ENCODE measurements at regions not wholly inside any gene's neighbourhood (a gene's known extent, or its start where the extent isn't known, plus 50 kb on each side); places are given as distances from the start of the nearest gene placed in this dataset.

DNA sequence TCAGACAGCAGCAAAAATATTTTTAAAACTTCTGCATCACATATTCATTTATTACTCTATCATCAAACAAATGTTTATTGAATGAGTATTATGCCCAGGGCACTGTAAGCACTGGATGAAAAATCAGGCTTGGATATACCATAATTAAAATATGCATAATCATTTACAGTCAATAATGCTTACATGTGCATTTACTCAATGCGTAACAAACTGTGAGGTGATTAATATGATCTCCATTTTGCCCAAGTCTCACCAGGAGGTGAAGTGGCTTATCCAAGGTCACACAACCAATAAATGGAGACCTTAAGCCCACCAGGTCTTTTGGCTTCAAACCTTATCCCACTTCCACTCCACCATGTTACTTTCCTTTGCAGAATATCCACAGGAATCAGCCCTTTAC lies 117.3 kb upstream of the SLC24A5 start:
- no peak for TF ChIP-seq POLR2A (IDR thresholded peaks at IDR 0.05; ENCODE audit: low read depth, low read length)
- TF ChIP-seq POLR2AphosphoS5 (IDR thresholded peaks at IDR 0.05; ENCODE audit: low read depth, low read length) = no peak
- TF ChIP-seq PAX5 (IDR thresholded peaks at IDR 0.05; ENCODE audit: insufficient read depth, low read length, severe bottlenecking) = no peak
- no peak for TF ChIP-seq SPI1 (IDR thresholded peaks at IDR 0.05; ENCODE audit: low read depth, low read length)

Data from GM12891 (cell line).